Upper lobe of left lung (tissue), 6 donors: ENCODE measurements at regions not wholly inside any gene's neighbourhood (a gene's known extent, or its start where the extent isn't known, plus 50 kb on each side); places are given as distances from the start of the nearest gene placed in this dataset.
A peak's percentile ranks its signal among the peaks of the same experiment; 100 is the strongest.

ENCODE experiments used
- ATAC-seq, 2 donors: fragments of 200-7000 bp; cut with Tn5 transposase; one replicate each; pipeline ENCODE4 v1.9.1; 2022; ENCODE audit warnings: mild to moderate bottlenecking in 2 of 2, moderate library complexity in 2 of 2; ENCODE audit not compliant: low FRiP score in 2 of 2
- DNase-seq, 2 donors: peaks; one replicate each; pipeline ENCODE4 v3.0.0-alpha.2; 2019 to 2020
- H3K27ac ChIP-seq, 4 donors: fragments of 200-600 bp; sonication (generic); one replicate each; pipeline ENCODE4 v1.5.1; 2016 to 2019
- H3K27me3 ChIP-seq, 4 donors: fragments of 200-600 bp; sonication (generic); one replicate each; pipeline ENCODE4 v1.5.1; 2017 to 2019
- H3K36me3 ChIP-seq, 4 donors: fragments of 200-600 bp; sonication (generic); one replicate each; pipeline ENCODE4 v1.5.1; 2016 to 2019
- H3K4me1 ChIP-seq, 4 donors: fragments of 200-600 bp; sonication (generic); one replicate each; pipeline ENCODE4 v1.5.1; 2018 to 2019
- H3K4me3 ChIP-seq, 4 donors: fragments of 200-600 bp; sonication (generic); one replicate each; pipeline ENCODE4 v1.5.1; 2017 to 2019; ENCODE audit warnings: mild to moderate bottlenecking in 2 of 4, moderate library complexity in 1 of 4
- H3K9me3 ChIP-seq, 4 donors: fragments of 200-600 bp; sonication (generic); one replicate each; pipeline ENCODE4 v1.5.1; 2018 to 2019
- EP300 ChIP-seq, 4 donors: sonication (generic); formaldehyde crosslinking; IDR thresholded peaks; one replicate each; pipeline ENCODE4 v1.5.1; 2017; ENCODE audit warnings: antibody characterized with exemption in 4 of 4, control low read depth in 2 of 4
- POLR2A ChIP-seq, 4 donors: fragments of 450-650 bp; IDR thresholded peaks; one replicate each; pipeline ENCODE4 v1.5.1; 2016 to 2017; ENCODE audit warnings: antibody characterized with exemption in 4 of 4, mild to moderate bottlenecking in 2 of 4
- POLR2AphosphoS5 ChIP-seq, 2 donors: sonication (generic); formaldehyde crosslinking; IDR thresholded peaks; one replicate each; pipeline ENCODE4 v1.5.1; 2017; ENCODE audit warnings: antibody characterized with exemption in 2 of 2
- WGBS, 2 donors: methylation state at CpG; one replicate each; pipeline ENCODE4 v1.1.5; 2017 to 2018; 5-methylcytosine and 5-hydroxymethylcytosine counted together
- TF ChIP-seq, protein P1 (sequence below), 6 experiments: fragments of 450-650 bp in 4 of 6; fragments of 200-600 bp in 2 of 6; sonication (generic) in 2 of 6; IDR thresholded peaks; one replicate each; pipeline ENCODE4 v1.5.1; 2016 to 2019; ENCODE audit warnings: antibody characterized with exemption in 6 of 6
- donor health status: DM: no; HTN: no; CAD: no; lungs with moderate emphysema.
- donor health status: DM: no; HTN: yes; CAD: no; lungs with severe emphysema.

DNA sequence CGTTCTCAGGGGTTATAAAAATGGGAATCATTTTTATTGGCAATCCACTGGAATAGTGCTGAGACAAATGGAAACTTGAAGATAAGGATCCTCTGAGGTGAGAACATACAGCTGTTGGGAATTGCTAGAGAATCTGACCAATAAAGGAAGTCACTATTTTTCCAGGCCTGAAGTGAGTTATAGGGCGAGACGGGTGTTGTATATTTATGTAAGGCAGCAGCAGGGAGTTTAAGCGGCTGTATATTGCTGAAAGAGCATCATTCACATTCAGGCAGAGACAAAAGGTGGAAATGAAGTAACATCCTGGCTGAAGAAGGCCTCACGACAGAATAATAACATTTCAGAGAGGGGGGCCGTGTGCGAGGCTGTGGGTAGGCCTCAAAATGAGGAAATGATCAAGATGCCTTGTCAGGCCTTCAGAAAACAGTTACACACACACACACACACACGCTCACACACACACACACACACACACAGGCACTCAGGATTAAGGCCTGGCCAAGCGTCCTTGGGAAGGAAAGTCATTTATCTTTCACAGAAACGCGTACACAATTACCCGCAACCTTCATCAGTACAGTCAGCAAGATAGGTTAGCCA, 964.9 kb upstream of the NR2F2 start:
- Histone ChIP-seq H3K4me3 (no peak overlapping the region), H3K27me3 (no peaks in the 10 kb centered on the region), H3K4me1 (no peaks in the 10 kb centered on the region), H3K27ac (peak overlapping the region in 2 of 4 donors; percentile 11 to 13), H3K36me3 (no peaks in the 10 kb centered on the region), H3K9me3 (peaks cover 6 to 13% (median 7%) of the 10 kb centered on the region in 4 donors)
- DNase-seq (no peak), ATAC-seq (peak in 1 of 2 donors; percentile 51)
- TF ChIP-seq, protein P1, sequence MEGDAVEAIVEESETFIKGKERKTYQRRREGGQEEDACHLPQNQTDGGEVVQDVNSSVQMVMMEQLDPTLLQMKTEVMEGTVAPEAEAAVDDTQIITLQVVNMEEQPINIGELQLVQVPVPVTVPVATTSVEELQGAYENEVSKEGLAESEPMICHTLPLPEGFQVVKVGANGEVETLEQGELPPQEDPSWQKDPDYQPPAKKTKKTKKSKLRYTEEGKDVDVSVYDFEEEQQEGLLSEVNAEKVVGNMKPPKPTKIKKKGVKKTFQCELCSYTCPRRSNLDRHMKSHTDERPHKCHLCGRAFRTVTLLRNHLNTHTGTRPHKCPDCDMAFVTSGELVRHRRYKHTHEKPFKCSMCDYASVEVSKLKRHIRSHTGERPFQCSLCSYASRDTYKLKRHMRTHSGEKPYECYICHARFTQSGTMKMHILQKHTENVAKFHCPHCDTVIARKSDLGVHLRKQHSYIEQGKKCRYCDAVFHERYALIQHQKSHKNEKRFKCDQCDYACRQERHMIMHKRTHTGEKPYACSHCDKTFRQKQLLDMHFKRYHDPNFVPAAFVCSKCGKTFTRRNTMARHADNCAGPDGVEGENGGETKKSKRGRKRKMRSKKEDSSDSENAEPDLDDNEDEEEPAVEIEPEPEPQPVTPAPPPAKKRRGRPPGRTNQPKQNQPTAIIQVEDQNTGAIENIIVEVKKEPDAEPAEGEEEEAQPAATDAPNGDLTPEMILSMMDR (IDR thresholded peaks at IDR 0.05): no peak
- peak in 1 of 4 donors; percentile 6 for TF ChIP-seq EP300 (IDR thresholded peaks at IDR 0.05)
- no peak for TF ChIP-seq POLR2A (IDR thresholded peaks at IDR 0.05)
- TF ChIP-seq POLR2AphosphoS5 (IDR thresholded peaks at IDR 0.05): peak in 1 of 2 donors; percentile 61
- WGBS, 2 donors: 42 to 48% methylated on average over 12 of the region's 12 CpGs

DNA sequence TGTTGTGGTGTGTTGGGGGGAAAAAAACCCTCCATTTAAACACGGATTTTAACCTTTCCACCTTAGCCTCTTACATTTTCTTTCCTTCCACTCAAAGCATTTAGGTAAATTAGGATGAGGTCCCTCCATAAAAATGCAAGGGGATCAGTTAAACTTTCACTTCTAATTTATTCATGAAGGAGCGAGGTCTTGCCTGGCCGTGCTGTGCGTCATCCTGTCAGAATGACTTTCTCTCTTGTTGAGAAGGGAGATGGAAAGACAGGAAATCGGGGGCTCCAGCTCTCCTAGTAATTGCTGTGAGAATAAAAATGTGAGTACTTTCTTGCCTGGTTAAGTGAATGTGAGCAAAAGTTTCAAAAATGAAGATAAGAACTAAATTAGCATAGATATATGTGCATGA, 962.3 kb upstream of the NR2F2 start:
- no peaks in the 10 kb centered on the region for H3K36me3 ChIP-seq
- no peak overlapping the region for H3K27ac ChIP-seq
- H3K9me3 ChIP-seq: no peaks in the 10 kb centered on the region
- no peaks in the 10 kb centered on the region for H3K27me3 ChIP-seq
- DNase-seq (no peak), ATAC-seq (no peak)
- TF ChIP-seq EP300 (IDR thresholded peaks at IDR 0.05) (no peak), POLR2A (IDR thresholded peaks at IDR 0.05) (no peak), POLR2AphosphoS5 (IDR thresholded peaks at IDR 0.05) (no peak)
- TF ChIP-seq, protein P1 (IDR thresholded peaks at IDR 0.05): no peak
- H3K4me1 ChIP-seq: no peaks in the 10 kb centered on the region
- H3K4me3 ChIP-seq: no peak overlapping the region
- 66 to 81% methylated on average over 5 of the region's 5 CpGs for WGBS, 2 donors

DNA sequence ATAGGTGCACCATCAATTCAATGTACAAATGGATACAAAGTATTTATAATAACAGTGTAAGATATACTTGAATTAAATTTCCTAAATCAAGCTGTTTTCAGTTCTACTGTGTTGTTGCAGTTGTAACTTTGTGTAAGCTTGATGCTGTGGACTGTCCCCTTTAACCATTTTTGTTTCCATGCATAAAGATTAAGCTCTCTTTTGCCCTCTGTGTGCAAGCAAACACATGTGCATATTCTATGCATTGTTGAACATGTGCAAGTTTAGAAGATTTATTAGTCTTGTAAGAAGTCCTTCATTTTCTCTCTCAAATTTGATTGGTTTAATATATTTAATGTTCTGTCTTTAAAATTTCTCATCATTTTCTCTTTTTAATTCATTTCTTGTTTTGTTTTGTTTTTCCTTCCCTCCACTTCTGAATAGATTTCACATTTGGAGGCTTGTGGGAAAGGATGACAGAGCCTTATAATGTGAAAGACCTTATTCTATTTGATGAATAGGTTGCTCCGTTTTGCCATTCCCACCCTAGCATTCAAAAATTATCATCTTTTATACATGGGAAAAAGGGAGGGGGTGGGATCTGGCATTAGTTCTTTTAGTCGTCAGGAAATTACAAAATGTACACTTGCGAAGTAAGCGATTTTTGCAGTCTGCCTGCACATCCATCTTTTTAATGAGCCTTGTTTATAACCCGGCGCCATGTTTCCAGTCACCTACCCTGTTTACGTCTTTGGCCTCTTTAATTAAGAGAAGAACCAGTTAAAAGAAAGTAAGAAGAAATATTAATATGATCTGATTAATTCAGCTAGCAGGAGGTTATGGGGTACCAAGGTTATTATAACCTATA, 961.5 kb upstream of the NR2F2 start:
- DNase-seq: no peak
- H3K36me3 ChIP-seq: no peaks in the 10 kb centered on the region
- ATAC-seq: no peak
- H3K4me1 ChIP-seq: no peaks in the 10 kb centered on the region
- no peaks in the 10 kb centered on the region for H3K27me3 ChIP-seq
- H3K9me3 ChIP-seq: no peaks in the 10 kb centered on the region
- 88% methylated on average over 7 of the region's 7 CpGs for WGBS, 2 donors
- H3K27ac ChIP-seq: no peak overlapping the region
- no peak for TF ChIP-seq EP300 (IDR thresholded peaks at IDR 0.05)
- TF ChIP-seq POLR2A (IDR thresholded peaks at IDR 0.05): no peak
- TF ChIP-seq POLR2AphosphoS5 (IDR thresholded peaks at IDR 0.05): no peak
- TF ChIP-seq, protein P1 (IDR thresholded peaks at IDR 0.05): no peak
- no peak overlapping the region for H3K4me3 ChIP-seq

DNA sequence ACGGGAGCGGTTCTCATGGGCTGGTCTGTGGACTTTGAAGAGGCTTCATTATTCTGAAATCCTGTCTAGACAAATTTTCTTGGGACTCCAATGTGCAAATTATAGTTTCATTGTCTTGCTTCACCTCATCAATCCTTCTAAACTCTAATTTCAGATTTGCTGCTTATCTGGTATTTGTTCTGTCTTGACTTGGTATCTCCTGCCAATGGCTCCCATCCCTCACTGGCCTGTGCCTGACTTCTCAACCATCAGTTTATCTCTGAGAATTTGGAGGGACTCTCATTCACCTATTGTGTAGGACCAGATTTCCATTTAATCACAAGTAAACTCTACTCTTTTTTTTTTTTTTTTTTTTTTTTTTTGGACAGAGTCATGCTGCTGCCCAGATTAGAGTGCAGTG, 960.2 kb upstream of the NR2F2 start:
- no peaks in the 10 kb centered on the region for H3K4me1 ChIP-seq
- 86 to 89% methylated on average over 2 of the region's 2 CpGs for WGBS, 2 donors

More for the DNA sequence above, 960.2 kb upstream of the NR2F2 start:
- Histone ChIP-seq H3K4me3 (no peak overlapping the region), H3K27me3 (no peaks in the 10 kb centered on the region), H3K27ac (no peak overlapping the region), H3K9me3 (no peaks in the 10 kb centered on the region), H3K36me3 (no peaks in the 10 kb centered on the region)
- DNase-seq (no peak), ATAC-seq (no peak)
- TF ChIP-seq POLR2A (IDR thresholded peaks at IDR 0.05): no peak
- TF ChIP-seq EP300 (IDR thresholded peaks at IDR 0.05): no peak
- TF ChIP-seq, protein P1 (IDR thresholded peaks at IDR 0.05): no peak
- no peak for TF ChIP-seq POLR2AphosphoS5 (IDR thresholded peaks at IDR 0.05)
